DND-41 (cell line): ENCODE measurements at regions not wholly inside any gene's neighbourhood (a gene's known extent, or its start where the extent isn't known, plus 50 kb on each side); places are given as distances from the start of the nearest gene placed in this dataset.

Experiments used
- CTCF ChIP-seq: IDR thresholded peaks from 2 replicates; pipeline ENCODE4 v1.5.1; 2012; ENCODE audit warnings: borderline replicate concordance, low read length, moderate library complexity, mild to moderate bottlenecking; ENCODE audit not compliant: poor library complexity, severe bottlenecking; ENCODE audit errors: extremely low read depth
- EZH2 ChIP-seq: IDR thresholded peaks from 3 replicates; pipeline ENCODE4 v1.6.1; 2012; ENCODE audit warnings: borderline replicate concordance, low read depth, mild to moderate bottlenecking, moderate library complexity, low read length, inconsistent platforms; ENCODE audit not compliant: severe bottlenecking

- TF ChIP-seq CTCF (no peak), EZH2 (no peak)
Observed at GRCh38 chr2:236867441-236868260, 218.0 kb upstream of the COPS8 start.
